ENCODE measurements at regions not wholly inside any gene's neighbourhood (a gene's known extent, or its start where the extent isn't known, plus 50 kb on each side); places are given as distances from the start of the nearest gene placed in this dataset.

- TF ChIP-seq MYNN (IDR thresholded peaks at IDR 0.05) = no peak
- TF ChIP-seq MYNN (CRISPR knock-in tag; IDR thresholded peaks at IDR 0.05) = no peak
- TF ChIP-seq PRDM10 (IDR thresholded peaks at IDR 0.05; ENCODE audit: partially characterized antibody) = no peak
- TF ChIP-seq CREB1 (IDR thresholded peaks at IDR 0.05) = no peak
- no peak for TF ChIP-seq CREB1 (CRISPR knock-in tag; IDR thresholded peaks at IDR 0.05)
- no peak for TF ChIP-seq CTCF (IDR thresholded peaks at IDR 0.05 in 2 of 3, conservative IDR thresholded peaks at IDR 0.05 in 1 of 3; ENCODE audit: insufficient read depth in 2 of 3, low read depth in 1 of 3, low read length in 3 of 3)
- TF ChIP-seq E2F4 (CRISPR knock-in tag; IDR thresholded peaks at IDR 0.05; ENCODE audit: low read depth) = no peak
- TF ChIP-seq SMC3 (conservative IDR thresholded peaks at IDR 0.05; ENCODE audit: insufficient read depth, low read depth, low read length) = no peak
- TF ChIP-seq CCAR2 (IDR thresholded peaks at IDR 0.05; ENCODE audit: low read depth, low read length) = no peak
- TF ChIP-seq E2F1 (CRISPR knock-in tag; IDR thresholded peaks at IDR 0.05) = no peak
- TF ChIP-seq RFX5 (IDR thresholded peaks at IDR 0.05; ENCODE audit: low read depth, low read length) = no peak
- no peak for TF ChIP-seq GMEB1 (CRISPR knock-in tag; IDR thresholded peaks at IDR 0.05)
- no peak for TF ChIP-seq ZFP36 (IDR thresholded peaks at IDR 0.05; ENCODE audit: low read depth, low read length, partially characterized antibody)
- no peak for TF ChIP-seq ERF (CRISPR knock-in tag; IDR thresholded peaks at IDR 0.05)
- no peak for TF ChIP-seq ELF4 (CRISPR knock-in tag; IDR thresholded peaks at IDR 0.05)
Measured at GRCh38 chr11:97158243-97158642, 768.4 kb downstream of the JRKL start.

All from K562 (cell line).